MG63 (cell line): ENCODE measurements at regions not wholly inside any gene's neighbourhood (a gene's known extent, or its start where the extent isn't known, plus 50 kb on each side); places are given as distances from the start of the nearest gene placed in this dataset.
A peak's percentile ranks its signal among the peaks of the same experiment; 100 is the strongest.

Source experiments
- DNase-seq: peaks from one replicate; pipeline ENCODE4 v3.0.0-alpha.2; 2020
- H3K27me3 ChIP-seq: fragments of 250-450 bp; sonication (Bioruptor Pico); 2 replicates; pipeline ENCODE4 v1.5.1; 2020; ENCODE audit warnings: mild to moderate bottlenecking, moderate library complexity
- H3K36me3 ChIP-seq: fragments of 250-450 bp; sonication (Bioruptor Pico); 2 replicates; pipeline ENCODE4 v1.5.1; 2020; ENCODE audit warnings: mild to moderate bottlenecking, moderate library complexity
- H3K4me3 ChIP-seq: fragments of 250-450 bp; sonication (Bioruptor Pico); 2 replicates; pipeline ENCODE4 v1.5.1; 2020; ENCODE audit warnings: mild to moderate bottlenecking, moderate library complexity
- H3K9me3 ChIP-seq: fragments of 250-450 bp; sonication (Bioruptor Pico); 2 replicates; pipeline ENCODE4 v1.5.1; 2020; ENCODE audit warnings: mild to moderate bottlenecking, moderate library complexity

GRCh38 chr11:122189229-122189628, 73.2 kb upstream of the BLID start:
- Histone ChIP-seq H3K9me3 (peaks cover 23% of the 10 kb centered on the region), H3K4me3 (no peak overlapping the region), H3K36me3 (peaks cover 54% of the 10 kb centered on the region), H3K27me3 (no peaks in the 10 kb centered on the region)
- peak; percentile 60 for DNase-seq

GRCh38 chr11:122187373-122188165, 71.6 kb upstream of the BLID start:
- H3K9me3 ChIP-seq = peaks cover 26% of the 10 kb centered on the region
- H3K27me3 ChIP-seq = no peaks in the 10 kb centered on the region
- no peak overlapping the region for H3K4me3 ChIP-seq
- DNase-seq = no peak
- H3K36me3 ChIP-seq = peaks cover 65% of the 10 kb centered on the region

GRCh38 chr11:122186439-122187080, 70.5 kb upstream of the BLID start:
- Histone ChIP-seq H3K9me3 (peaks cover 26% of the 10 kb centered on the region), H3K4me3 (no peak overlapping the region), H3K36me3 (peaks cover 65% of the 10 kb centered on the region), H3K27me3 (no peaks in the 10 kb centered on the region)
- peak; percentile 54 for DNase-seq

DNA sequence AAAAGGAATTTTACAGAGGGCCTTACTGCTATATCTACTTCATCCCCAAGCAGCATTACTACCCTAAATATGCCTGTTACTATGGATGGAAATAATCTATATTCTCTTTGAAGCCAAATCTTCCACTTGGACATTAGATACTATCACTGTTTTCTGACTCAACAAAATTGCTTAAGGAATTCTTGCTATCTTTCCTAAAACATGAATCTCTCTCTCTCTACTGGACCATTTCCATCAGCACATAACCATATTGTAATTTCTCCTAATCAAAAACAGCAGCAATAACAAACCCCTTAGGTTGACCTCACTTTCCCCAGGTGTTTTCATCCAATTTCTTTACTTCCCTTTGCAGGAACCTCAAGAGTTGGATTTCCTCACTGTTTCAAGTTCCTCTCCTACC, 67.9 kb upstream of the BLID start:
- no peak for DNase-seq
- Histone ChIP-seq H3K4me3 (no peak overlapping the region), H3K27me3 (no peaks in the 10 kb centered on the region), H3K9me3 (peaks cover 26% of the 10 kb centered on the region), H3K36me3 (peaks cover 56% of the 10 kb centered on the region)

GRCh38 chr11:122181893-122182292, 65.9 kb upstream of the BLID start:
- Histone ChIP-seq H3K36me3 (peaks cover 64% of the 10 kb centered on the region), H3K9me3 (peaks cover 25% of the 10 kb centered on the region), H3K4me3 (no peak overlapping the region), H3K27me3 (no peaks in the 10 kb centered on the region)
- no peak for DNase-seq

GRCh38 chr11:122181372-122181771, 65.4 kb upstream of the BLID start:
- Histone ChIP-seq H3K27me3 (no peaks in the 10 kb centered on the region), H3K9me3 (peaks cover 24% of the 10 kb centered on the region), H3K36me3 (peaks cover 69% of the 10 kb centered on the region), H3K4me3 (no peak overlapping the region)
- DNase-seq = no peak

DNA sequence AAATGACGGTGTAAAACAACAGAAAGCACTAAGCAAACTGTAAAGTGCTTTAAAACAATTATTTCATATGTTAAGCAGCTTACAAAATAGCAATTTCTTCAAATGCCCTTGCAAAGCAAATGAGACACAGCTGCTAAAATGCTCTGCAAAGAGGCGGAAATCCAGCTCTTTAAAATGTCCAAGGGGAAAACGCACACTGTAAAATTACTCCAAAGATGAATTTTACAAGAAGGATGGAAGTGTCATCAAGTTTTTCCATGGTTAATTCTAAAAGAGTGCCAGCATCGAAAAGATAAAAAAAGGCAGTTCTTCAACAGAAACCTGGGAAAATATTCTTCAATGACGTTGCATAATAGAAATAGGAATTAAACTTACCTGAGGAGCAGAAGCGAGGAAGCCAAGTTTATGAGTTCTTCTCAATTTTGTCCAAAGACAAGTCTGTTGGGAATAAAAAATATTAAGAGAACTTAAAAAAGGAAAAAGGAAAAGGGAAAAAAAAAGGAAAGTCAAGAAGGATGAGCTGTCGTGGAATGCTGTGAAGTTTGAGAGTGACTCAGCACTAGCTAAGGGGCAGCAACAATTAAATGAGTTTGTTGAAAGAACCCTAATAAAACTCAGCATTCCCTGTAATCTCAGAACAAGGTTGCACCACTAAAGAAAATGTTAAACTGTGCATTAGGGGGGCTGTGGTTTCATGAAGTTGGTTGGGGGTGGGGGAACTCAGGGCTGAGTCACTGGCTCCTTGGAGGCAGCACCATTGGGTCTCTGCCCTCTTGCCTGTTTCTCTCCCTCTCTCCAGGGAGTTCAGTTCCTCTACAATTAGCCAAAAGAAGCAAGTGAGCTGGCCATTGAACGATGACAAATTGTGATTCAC, 64.2 kb upstream of the BLID start:
- peak overlapping the region; percentile 70 for H3K4me3 ChIP-seq
- peaks cover 69% of the 10 kb centered on the region for H3K36me3 ChIP-seq
- peaks cover 13% of the 10 kb centered on the region for H3K9me3 ChIP-seq
- H3K27me3 ChIP-seq = no peaks in the 10 kb centered on the region
- peak; percentile 96 for DNase-seq

DNA sequence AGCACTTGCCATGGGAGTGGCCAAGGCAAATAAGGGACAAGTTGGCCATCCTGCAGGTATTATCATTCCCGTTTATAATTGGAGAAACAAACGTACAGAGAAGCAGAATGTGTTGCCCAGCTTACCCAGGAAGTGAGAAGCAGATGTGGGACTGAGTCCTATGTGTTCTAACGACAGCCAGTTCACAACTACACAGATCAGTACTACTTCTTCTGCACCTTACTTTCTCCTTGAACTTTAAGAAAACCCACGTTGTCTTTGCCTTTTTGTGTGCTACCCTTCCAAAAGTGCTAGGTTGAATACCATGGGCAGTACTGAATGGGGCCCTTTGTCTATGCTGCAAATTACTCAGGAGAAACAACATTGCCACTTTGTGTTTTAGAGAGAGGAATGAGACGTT, 62.8 kb upstream of the BLID start:
- peak overlapping the region; percentile 70 for H3K4me3 ChIP-seq
- no peaks in the 10 kb centered on the region for H3K27me3 ChIP-seq
- peaks cover 69% of the 10 kb centered on the region for H3K36me3 ChIP-seq
- DNase-seq = no peak
- no peaks in the 10 kb centered on the region; the same call in 1 of the 2 replicates for H3K9me3 ChIP-seq

DNA sequence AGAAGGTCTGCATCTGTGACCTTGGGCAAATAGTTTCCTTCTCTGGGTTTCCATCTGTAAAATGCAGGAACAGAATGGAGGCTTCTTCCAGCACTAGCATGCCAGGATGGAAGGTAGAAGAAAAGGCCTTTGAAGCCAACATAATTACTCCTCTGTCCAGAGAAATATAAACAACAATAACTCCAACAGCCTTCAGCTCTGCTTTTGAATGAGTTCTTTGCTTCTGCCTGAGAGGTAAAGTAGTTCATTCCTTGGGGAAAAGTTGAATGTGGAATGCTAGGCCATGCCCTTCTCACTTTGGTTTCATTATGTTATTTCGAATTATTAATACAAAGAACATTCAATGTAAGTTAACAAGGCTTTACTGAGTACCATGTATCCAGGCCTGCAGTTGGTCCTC, 61.2 kb upstream of the BLID start:
- DNase-seq = no peak
- H3K36me3 ChIP-seq = peaks cover 78% of the 10 kb centered on the region

GRCh38 chr11:122176651-122177050, 60.6 kb upstream of the BLID start:
- Histone ChIP-seq H3K4me3 (peak overlapping the region; percentile 70), H3K9me3 (no peaks in the 10 kb centered on the region), H3K27me3 (no peaks in the 10 kb centered on the region), H3K36me3 (peaks cover 76% of the 10 kb centered on the region)
- DNase-seq = no peak

More for the DNA sequence above, 61.2 kb upstream of the BLID start:
- H3K4me3 ChIP-seq = peak overlapping the region; percentile 70
- no peaks in the 10 kb centered on the region for H3K27me3 ChIP-seq
- no peaks in the 10 kb centered on the region for H3K9me3 ChIP-seq

DNA sequence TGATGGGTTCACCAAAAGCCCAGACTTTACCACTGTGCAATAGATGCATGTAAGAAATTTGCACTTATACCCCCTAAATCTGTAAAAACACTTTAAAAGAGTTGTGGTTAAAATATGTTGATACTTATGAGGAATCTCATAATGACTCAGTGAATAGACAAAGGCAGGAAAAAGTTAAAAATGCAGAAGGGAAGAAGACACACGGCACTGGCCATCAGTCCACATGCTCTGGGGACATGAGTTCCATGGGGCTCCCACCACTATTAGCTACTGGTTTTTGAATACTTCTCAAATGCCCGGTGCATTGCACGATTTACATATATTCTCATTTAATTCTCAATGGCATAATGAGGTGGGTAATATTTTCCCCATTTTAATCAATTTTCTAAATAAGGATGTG, 59.3 kb upstream of the BLID start:
- Histone ChIP-seq H3K27me3 (no peaks in the 10 kb centered on the region), H3K4me3 (peak overlapping the region; percentile 70), H3K9me3 (no peaks in the 10 kb centered on the region), H3K36me3 (peaks cover 79% of the 10 kb centered on the region)
- DNase-seq = no peak

DNA sequence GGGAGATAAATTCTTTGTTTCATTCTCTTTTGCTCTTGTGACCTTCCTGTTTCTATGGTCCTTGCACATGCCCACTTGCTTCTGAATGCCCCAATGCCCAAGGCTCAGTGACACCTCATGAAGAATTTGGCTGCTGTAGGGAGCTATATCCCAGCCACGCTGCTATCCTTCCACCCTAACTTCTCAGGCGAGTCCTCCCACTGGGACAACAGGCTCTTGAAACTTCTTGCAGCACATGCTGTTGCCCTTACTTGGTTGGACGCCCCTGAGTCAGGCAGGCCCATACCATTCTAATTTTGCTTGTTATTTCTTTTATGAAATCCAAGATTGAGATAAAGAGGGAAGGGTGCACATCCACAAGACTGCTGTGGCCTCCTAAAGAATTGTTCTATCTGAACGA, 57.6 kb upstream of the BLID start:
- H3K36me3 ChIP-seq = peaks cover 87% of the 10 kb centered on the region
- H3K4me3 ChIP-seq = peak overlapping the region; percentile 70
- no peak for DNase-seq
- H3K9me3 ChIP-seq = no peaks in the 10 kb centered on the region
- no peaks in the 10 kb centered on the region for H3K27me3 ChIP-seq

GRCh38 chr11:122173074-122173450, 57.0 kb upstream of the BLID start:
- peak overlapping the region; percentile 70 for H3K4me3 ChIP-seq
- peaks cover 87% of the 10 kb centered on the region for H3K36me3 ChIP-seq
- H3K27me3 ChIP-seq = no peaks in the 10 kb centered on the region
- no peak for DNase-seq
- H3K9me3 ChIP-seq = no peaks in the 10 kb centered on the region

DNA sequence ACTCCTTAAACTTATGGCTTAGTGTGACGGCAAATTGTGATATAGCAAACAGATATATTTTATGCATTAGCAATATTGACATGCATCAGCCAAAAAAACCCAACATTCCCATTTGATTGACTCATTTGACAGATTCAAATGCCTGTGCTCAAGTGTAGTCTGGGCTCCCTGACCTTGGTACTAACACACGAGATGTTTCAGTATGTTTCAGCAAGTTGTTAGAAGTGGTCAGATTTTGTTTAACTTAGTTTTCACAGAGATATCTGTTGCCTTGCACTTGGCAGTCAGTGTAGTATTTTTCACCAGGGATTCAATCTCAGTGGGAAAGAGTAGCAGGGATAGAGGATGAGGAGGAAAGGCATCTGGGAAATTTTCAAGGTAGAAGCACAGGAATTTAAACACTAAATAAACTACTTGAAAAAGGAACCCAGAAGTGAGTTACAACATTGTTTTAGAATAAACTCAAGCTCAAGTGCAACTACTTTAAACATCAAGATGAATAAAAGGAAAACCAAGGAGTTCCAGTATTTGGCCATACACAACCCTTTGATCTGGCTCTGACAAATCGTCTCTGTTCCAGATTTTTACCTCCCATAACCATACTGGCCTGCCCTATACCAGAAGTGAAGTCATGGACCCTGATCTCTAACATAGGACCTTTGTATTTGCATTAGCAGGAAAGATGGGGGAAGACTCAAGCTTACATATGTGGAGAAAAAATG, 56.5 kb upstream of the BLID start:
- DNase-seq = no peak
- H3K36me3 ChIP-seq = peaks cover 87% of the 10 kb centered on the region
- H3K27me3 ChIP-seq = no peaks in the 10 kb centered on the region
- H3K4me3 ChIP-seq = peak overlapping the region; percentile 70; the same call in 1 of the 2 replicates
- no peaks in the 10 kb centered on the region for H3K9me3 ChIP-seq

- H3K36me3 ChIP-seq = peaks cover 86% of the 10 kb centered on the region
- no peak overlapping the region for H3K4me3 ChIP-seq
- DNase-seq = peak; percentile 92
- no peaks in the 10 kb centered on the region for H3K27me3 ChIP-seq
- H3K9me3 ChIP-seq = no peaks in the 10 kb centered on the region
Observed at GRCh38 chr11:122170815-122171475, 54.9 kb upstream of the BLID start.

GRCh38 chr11:122168218-122168617, 52.2 kb upstream of the BLID start:
- Histone ChIP-seq H3K9me3 (no peaks in the 10 kb centered on the region), H3K4me3 (no peak overlapping the region), H3K36me3 (peaks cover 82% of the 10 kb centered on the region), H3K27me3 (no peaks in the 10 kb centered on the region)
- DNase-seq = no peak
